Heart right ventricle (tissue), 16 donors: ENCODE measurements at regions not wholly inside any gene's neighbourhood (a gene's known extent, or its start where the extent isn't known, plus 50 kb on each side); places are given as distances from the start of the nearest gene placed in this dataset.

Source experiments
- ATAC-seq, 8 donors: fragments of 200-7000 bp; cut with Tn5 transposase; one replicate each; pipeline ENCODE4 v1.9.1; 2020; ENCODE audit warnings: mild to moderate bottlenecking in 8 of 8, moderate library complexity in 8 of 8, moderate number of reproducible peaks in 1 of 8
- DNase-seq, 2 donors: peaks; one replicate each; pipeline ENCODE4 v3.0.0-alpha.2; 2020
- H3K27ac ChIP-seq, 10 donors: fragments of 200-600 bp; sonication (generic) in 2 of 10; one replicate each; pipeline versions ENCODE4 v1.5.0 to v1.8.0; 2020 to 2022; ENCODE audit warnings: mild to moderate bottlenecking in 3 of 10
- H3K27me3 ChIP-seq, 7 donors: fragments of 200-600 bp; one replicate each; pipeline ENCODE4 v1.8.0; 2021 to 2022; ENCODE audit warnings: mild to moderate bottlenecking in 2 of 7
- H3K36me3 ChIP-seq, 9 donors: fragments of 200-600 bp; sonication (generic) in 1 of 9; one replicate each; pipeline versions ENCODE4 v1.5.0 to v1.8.0; 2020 to 2022; ENCODE audit warnings: mild to moderate bottlenecking in 2 of 9
- H3K4me1 ChIP-seq, 9 donors: fragments of 200-600 bp; sonication (generic) in 1 of 9; one replicate each; pipeline versions ENCODE4 v1.5.0 to v1.8.0; 2020 to 2022; ENCODE audit warnings: mild to moderate bottlenecking in 4 of 9
- H3K4me3 ChIP-seq, 10 donors: fragments of 200-600 bp; sonication (generic) in 2 of 10; one replicate each; pipeline versions ENCODE4 v1.5.0 to v1.8.0; 2020 to 2022; ENCODE audit warnings: mild to moderate bottlenecking in 7 of 10, moderate library complexity in 2 of 10
- H3K9me3 ChIP-seq, 11 donors: fragments of 200-600 bp in 10 of 11; sonication (generic) in 2 of 11; one replicate each; pipeline versions ENCODE4 v1.5.0 to v1.8.0; 2013 to 2022; ENCODE audit warnings: mild to moderate bottlenecking in 2 of 11, control low read depth in 1 of 11, moderate library complexity in 1 of 11
- WGBS, 2 donors: extraction: QIAGEN DNeasy Blood & Tissue Kit; methylation state at CpG; one replicate each; pipeline ENCODE4 v1.1.7; 2013; ENCODE audit warnings: inconsistent platforms in 1 of 2; 5-methylcytosine and 5-hydroxymethylcytosine counted together
- intact Hi-C, 10 donors: fragments of 100-400 bp; cut with DNase I; formaldehyde crosslinking; loops; one replicate each; pipeline versions ENCODE4 v1.11.1 to v1.14.2; 2022
- TF ChIP-seq, protein P1 (sequence below), 9 donors: fragments of 200-600 bp; sonication (generic) in 2 of 9; IDR thresholded peaks; one replicate each; pipeline versions ENCODE4 v1.5.0 to v1.8.0; 2021 to 2022; ENCODE audit warnings: antibody characterized with exemption in 9 of 9, mild to moderate bottlenecking in 5 of 9, moderate library complexity in 1 of 9
- donor health status: Arrhythmogenic right ventricular cardiomyopathy.
- donor health status: ischemic (EF 13 %, LVEDD 7.1; RV severe dilation, severe dysfunction).
- donor health status: healthy with polysubstance abuse.
- donor health status: DM: no; HTN: yes; CAD: no.
- donor health status: DM: no; HTN: no; CAD: no.
- donor health status: ischemic (EF 25% LVEDD 6.9; RV normal size, moderate dysfunction).
- donor health status: ischemic (EF 25% LVEDD 5.7; RV mildly dilated, moderate dysfunction).
- donor health status: healthy.
- donor health status: DM: yes; HTN: yes; CAD: no.
- donor health status: Ischemic cardiomyopathy.
- donor health status: ischemic (EF 35%, LVEDD 5.7; RV mildly dilated, moderate dysfunction).
- donor health status: nonischemic (EF 11% LVEDD 7.7; RV severe dilation, severe dysfunction).
- donor health status: DM: yes; HTN: yes; CAD: no.
- donor health status: PGD.
- donor health status: ischemic (EF 29% LVEDD 5.4; RV normal size, mild dysfunction).
- donor health status: nonischemic (EF 23%, LVEDD 6.1; RV moderate dilation, normal function).

- peaks cover 0 to 4% (median 0%) of the 10 kb centered on the region in 9 donors for H3K4me1 ChIP-seq
- H3K9me3 ChIP-seq: no peaks in the 10 kb centered on the region
- TF ChIP-seq, protein P1, sequence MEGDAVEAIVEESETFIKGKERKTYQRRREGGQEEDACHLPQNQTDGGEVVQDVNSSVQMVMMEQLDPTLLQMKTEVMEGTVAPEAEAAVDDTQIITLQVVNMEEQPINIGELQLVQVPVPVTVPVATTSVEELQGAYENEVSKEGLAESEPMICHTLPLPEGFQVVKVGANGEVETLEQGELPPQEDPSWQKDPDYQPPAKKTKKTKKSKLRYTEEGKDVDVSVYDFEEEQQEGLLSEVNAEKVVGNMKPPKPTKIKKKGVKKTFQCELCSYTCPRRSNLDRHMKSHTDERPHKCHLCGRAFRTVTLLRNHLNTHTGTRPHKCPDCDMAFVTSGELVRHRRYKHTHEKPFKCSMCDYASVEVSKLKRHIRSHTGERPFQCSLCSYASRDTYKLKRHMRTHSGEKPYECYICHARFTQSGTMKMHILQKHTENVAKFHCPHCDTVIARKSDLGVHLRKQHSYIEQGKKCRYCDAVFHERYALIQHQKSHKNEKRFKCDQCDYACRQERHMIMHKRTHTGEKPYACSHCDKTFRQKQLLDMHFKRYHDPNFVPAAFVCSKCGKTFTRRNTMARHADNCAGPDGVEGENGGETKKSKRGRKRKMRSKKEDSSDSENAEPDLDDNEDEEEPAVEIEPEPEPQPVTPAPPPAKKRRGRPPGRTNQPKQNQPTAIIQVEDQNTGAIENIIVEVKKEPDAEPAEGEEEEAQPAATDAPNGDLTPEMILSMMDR (IDR thresholded peaks at IDR 0.05): no peak
- 91 to 97% methylated on average over 4 of the region's 4 CpGs for WGBS, 2 donors
- intact Hi-C loops: no loop called here
- no peaks in the 10 kb centered on the region for H3K36me3 ChIP-seq
- no peak for DNase-seq
- no peak overlapping the region for H3K27ac ChIP-seq
- no peaks in the 10 kb centered on the region for H3K27me3 ChIP-seq
- no peak overlapping the region for H3K4me3 ChIP-seq
- ATAC-seq: no peak
These were observed 235.2 kb upstream of the KRR1 start for GRCh38 chr12:75746621-75747020.

- H3K27ac ChIP-seq: no peak overlapping the region
These were observed 233.3 kb upstream of the KRR1 start for GRCh38 chr12:75744607-75745256.

GRCh38 chr12:75742961-75743360 lies 231.6 kb upstream of the KRR1 start:
- no peak overlapping the region for H3K27ac ChIP-seq
- H3K9me3 ChIP-seq: no peaks in the 10 kb centered on the region
- H3K27me3 ChIP-seq: no peaks in the 10 kb centered on the region
- peaks cover 0 to 4% (median 0%) of the 10 kb centered on the region in 9 donors for H3K4me1 ChIP-seq
- DNase-seq: no peak
- H3K4me3 ChIP-seq: no peak overlapping the region
- H3K36me3 ChIP-seq: no peaks in the 10 kb centered on the region
- TF ChIP-seq, protein P1 (IDR thresholded peaks at IDR 0.05): no peak
- 89 to 100% methylated on average over 1 of the region's 1 CpG for WGBS, 2 donors
- intact Hi-C loops: no loop called here
- ATAC-seq: no peak

More at GRCh38 chr12:75744607-75745256, 233.3 kb upstream of the KRR1 start:
- TF ChIP-seq, protein P1 (IDR thresholded peaks at IDR 0.05): no peak
- Histone ChIP-seq H3K4me1 (peaks cover 0 to 4% (median 0%) of the 10 kb centered on the region in 9 donors), H3K36me3 (no peaks in the 10 kb centered on the region), H3K9me3 (no peaks in the 10 kb centered on the region), H3K4me3 (no peak overlapping the region), H3K27me3 (no peaks in the 10 kb centered on the region)
- DNase-seq: no peak
- 83 to 90% methylated on average over 1 of the region's 1 CpG for WGBS, 2 donors
- intact Hi-C loops: no loop called here
- no peak for ATAC-seq

DNA sequence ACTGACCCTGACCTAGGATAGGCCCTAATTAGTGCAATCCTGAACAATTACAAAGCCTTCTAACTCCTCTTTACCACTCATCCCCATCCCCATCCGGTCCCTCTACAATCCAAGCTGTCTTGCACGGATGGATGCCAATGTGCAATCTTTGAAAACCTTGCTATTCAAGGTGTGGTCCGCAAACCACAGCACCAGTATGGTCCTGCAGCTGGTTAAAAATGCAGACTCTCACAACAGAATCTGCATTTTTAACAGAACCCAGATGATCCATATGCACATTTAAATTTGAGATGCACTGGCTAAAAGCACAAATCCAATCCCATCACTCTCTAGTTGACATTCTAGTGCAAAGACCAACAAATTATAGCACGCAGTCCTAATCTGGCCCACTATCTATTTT lies 230.6 kb upstream of the KRR1 start:
- WGBS, 2 donors: 97% methylated on average over 4 of the region's 4 CpGs
- ATAC-seq: no peak
- DNase-seq: no peak
- no peak overlapping the region for H3K4me3 ChIP-seq
- no peaks in the 10 kb centered on the region for H3K9me3 ChIP-seq
- intact Hi-C loops: no loop called here
- H3K27me3 ChIP-seq: no peaks in the 10 kb centered on the region
- no peak overlapping the region for H3K27ac ChIP-seq
- H3K36me3 ChIP-seq: no peaks in the 10 kb centered on the region
- H3K4me1 ChIP-seq: no peaks in the 10 kb centered on the region
- TF ChIP-seq, protein P1 (IDR thresholded peaks at IDR 0.05): no peak
